HG02588 (cell line): ENCODE measurements at regions not wholly inside any gene's neighbourhood (a gene's known extent, or its start where the extent isn't known, plus 50 kb on each side); places are given as distances from the start of the nearest gene placed in this dataset.

Source experiments
- ATAC-seq: cut with Tn5 transposase; IDR thresholded peaks from one replicate; pipeline ENCODE4 v1.9.1; 2021; ENCODE audit warnings: mild to moderate bottlenecking, moderate library complexity; ENCODE audit not compliant: unreplicated experiment

DNA sequence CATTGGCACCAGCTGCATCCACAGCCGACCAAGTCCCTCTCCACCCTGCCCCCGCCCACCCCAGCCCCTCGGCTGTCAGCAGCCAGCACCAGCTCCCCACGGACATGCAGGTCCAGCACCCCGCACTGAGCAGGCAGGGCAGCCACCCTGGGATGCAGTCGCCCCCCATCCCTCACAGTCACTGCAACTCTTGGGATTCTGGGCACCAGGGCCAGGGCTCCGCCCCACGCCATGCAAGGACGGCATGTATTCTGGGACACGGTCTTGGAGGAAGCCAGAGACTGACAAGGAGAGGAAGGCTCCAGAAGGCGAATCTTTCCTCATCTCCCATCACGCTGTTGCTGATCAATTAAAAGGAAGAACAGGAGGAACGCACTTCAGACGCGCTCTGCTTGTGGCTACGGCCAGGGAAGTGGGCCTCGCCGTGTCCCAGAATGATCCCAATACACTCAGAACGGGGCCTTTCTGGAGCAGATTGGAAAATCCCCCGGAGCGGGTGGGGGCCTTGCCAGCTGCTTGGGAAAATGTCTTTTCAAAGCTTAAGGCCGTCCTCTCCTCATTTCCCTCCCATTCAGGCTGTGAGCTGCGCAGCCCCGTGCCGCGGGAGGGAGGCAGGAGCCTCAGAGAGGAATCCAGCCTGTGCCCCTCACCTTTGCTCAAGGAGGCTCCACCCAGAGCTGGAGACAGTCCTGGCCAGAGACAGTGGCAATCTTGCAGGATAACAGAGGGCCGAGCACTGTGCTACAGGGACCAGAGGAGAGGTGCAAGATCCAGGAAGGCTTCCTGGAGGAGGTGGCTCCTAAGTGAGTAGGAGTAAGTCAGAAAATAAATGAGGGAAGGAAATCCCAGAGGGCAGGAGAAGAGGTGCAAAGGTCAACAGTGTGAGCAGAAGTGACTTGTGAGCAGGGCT is 54.1 kb upstream of the DIO3 start:
- ATAC-seq = no peak

DNA sequence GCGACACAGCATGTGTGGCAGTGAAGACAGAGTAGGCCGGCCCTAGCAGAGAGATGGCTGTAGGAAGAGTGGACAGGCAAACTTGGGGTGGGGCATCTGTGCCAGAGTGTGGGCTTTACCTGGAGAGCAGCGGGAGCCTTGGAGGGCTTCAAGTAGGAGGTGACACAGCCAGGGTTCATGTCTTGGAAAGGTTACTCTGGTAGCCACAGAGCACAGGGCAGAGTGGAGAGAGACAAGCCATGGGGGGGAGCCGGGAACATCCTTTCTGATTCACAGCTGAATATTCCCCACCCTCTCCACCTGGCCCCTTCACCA is 53.5 kb upstream of the DIO3 start:
- ATAC-seq = no peak

DNA sequence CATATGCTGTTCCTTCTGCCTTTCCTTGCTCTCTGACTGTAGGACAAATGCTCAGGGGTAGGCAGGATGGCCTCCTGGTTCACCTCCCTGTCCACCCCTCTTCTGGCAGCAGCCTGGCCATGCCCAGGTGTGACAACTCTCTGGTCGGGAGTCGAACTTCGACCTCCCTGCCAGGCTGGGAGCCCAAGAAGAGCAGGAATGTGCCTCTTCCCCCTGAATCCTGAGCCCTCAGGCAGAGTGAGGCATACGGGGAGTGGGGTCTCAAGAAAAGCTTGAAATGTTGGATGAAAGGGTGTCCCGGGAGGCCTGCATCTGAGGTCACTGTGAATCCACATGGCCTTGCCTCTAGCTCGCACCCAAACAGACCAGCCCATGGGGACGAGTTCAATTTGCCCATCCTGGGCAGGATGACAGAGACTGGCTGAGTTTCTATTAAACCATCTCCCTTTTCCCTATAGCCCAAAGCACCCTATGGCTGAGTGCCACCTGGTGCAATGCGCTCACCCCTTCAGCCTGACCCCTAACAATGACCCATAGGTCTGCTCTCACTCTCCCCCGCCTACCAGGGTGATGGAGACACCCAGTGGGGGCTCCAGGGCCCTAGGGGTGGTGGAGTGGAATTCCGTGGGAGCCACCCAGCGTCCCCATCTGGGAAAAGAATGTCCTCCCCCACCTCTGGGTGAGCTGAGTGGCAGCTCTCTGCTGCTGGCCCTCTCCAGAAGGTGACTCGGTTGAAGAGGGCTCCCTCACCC is 52.9 kb upstream of the DIO3 start:
- no peak for ATAC-seq

DNA sequence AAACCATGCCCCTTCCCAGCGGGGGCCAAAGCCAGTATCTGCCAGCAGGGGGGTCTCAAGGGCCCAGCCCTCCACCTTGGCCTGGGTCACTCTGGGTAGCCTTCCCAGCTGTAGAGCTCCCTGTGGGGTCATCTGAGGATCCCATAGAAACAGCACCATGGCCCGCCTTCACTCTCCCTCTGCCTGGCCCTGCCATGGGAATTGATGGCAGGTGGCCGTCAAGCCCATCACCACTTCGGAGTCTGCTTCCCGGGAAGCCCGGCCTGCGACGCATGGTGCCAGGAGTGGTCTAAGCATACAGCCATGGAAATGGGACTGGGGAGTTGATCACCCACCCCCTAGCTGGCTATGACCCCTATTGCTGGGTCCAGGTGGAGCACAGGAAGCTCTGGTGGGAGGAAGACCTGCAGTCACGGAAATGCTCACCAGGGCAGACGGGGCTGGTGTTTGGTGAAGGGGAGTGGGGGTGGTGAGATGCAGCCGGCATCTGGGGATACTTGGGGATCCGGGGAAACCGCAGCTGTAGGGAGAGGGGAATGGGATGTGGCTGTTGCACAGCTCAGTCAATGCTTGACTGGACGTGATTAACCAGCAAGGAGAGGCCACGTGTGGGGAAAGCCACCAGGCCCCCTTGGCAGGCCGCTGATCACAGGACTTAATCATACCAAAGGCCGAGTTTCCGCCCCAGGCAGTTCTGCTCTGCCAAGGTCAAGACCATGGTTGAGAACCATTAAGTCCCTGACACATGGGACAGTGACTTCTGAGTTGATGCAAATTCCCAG is 52.2 kb upstream of the DIO3 start:
- ATAC-seq = no peak

DNA sequence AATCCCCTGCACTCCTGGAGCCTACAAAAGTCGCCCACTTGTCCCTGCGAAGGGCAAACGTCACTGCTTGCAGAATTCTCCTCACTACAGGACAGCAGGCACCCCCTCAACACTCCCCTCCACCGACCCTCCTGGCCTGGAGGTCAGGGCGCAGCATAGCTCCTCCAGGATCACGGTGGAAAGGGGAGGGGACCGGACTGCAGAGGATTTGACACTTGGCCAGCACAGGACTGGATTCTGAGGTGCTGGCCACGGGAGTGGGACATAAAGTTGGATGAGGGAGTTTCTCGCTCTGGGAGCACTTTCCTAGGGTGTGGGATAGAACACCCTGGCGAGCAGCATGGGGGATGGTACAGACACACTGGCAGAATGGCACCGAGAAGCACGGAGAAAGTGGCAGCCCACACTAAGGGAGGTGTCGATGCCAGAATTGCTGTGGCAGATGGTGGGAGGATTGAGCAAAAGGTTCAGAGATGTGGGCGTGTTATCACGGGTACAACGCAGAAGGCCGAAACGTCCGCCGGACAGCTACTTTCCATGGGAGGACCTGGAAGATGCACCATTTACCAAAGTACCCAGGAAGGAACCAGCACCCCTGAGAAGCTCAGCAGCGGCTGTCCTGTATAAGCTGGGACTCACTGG is 51.4 kb upstream of the DIO3 start:
- ATAC-seq = no peak

GRCh38 chr14:101511199-101511598 is 50.1 kb upstream of the DIO3 start:
- no peak for ATAC-seq
